ENCODE measurements at regions not wholly inside any gene's neighbourhood (a gene's known extent, or its start where the extent isn't known, plus 50 kb on each side); places are given as distances from the start of the nearest gene placed in this dataset.

- TF ChIP-seq, protein P1, sequence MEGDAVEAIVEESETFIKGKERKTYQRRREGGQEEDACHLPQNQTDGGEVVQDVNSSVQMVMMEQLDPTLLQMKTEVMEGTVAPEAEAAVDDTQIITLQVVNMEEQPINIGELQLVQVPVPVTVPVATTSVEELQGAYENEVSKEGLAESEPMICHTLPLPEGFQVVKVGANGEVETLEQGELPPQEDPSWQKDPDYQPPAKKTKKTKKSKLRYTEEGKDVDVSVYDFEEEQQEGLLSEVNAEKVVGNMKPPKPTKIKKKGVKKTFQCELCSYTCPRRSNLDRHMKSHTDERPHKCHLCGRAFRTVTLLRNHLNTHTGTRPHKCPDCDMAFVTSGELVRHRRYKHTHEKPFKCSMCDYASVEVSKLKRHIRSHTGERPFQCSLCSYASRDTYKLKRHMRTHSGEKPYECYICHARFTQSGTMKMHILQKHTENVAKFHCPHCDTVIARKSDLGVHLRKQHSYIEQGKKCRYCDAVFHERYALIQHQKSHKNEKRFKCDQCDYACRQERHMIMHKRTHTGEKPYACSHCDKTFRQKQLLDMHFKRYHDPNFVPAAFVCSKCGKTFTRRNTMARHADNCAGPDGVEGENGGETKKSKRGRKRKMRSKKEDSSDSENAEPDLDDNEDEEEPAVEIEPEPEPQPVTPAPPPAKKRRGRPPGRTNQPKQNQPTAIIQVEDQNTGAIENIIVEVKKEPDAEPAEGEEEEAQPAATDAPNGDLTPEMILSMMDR (IDR thresholded peaks at IDR 0.05), result no peak
- TF ChIP-seq POLR2A (IDR thresholded peaks at IDR 0.05), result no peak
Observed at GRCh38 chr10:6729861-6730344, 149.8 kb upstream of the PRKCQ start.

All from vagina (tissue), 2 donors.